ENCODE measurements at regions not wholly inside any gene's neighbourhood (a gene's known extent, or its start where the extent isn't known, plus 50 kb on each side); places are given as distances from the start of the nearest gene placed in this dataset.

GRCh38 chr2:224286923-224287322 is 115.0 kb downstream of the FAM124B start:
- TF ChIP-seq, protein P1, sequence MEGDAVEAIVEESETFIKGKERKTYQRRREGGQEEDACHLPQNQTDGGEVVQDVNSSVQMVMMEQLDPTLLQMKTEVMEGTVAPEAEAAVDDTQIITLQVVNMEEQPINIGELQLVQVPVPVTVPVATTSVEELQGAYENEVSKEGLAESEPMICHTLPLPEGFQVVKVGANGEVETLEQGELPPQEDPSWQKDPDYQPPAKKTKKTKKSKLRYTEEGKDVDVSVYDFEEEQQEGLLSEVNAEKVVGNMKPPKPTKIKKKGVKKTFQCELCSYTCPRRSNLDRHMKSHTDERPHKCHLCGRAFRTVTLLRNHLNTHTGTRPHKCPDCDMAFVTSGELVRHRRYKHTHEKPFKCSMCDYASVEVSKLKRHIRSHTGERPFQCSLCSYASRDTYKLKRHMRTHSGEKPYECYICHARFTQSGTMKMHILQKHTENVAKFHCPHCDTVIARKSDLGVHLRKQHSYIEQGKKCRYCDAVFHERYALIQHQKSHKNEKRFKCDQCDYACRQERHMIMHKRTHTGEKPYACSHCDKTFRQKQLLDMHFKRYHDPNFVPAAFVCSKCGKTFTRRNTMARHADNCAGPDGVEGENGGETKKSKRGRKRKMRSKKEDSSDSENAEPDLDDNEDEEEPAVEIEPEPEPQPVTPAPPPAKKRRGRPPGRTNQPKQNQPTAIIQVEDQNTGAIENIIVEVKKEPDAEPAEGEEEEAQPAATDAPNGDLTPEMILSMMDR (IDR thresholded peaks at IDR 0.05; ENCODE audit: low read length) = no peak
- TF ChIP-seq EZH2 (IDR thresholded peaks at IDR 0.05; ENCODE audit: borderline replicate concordance, low read length) = no peak

Data from OCI-LY1 (cell line).